Natural killer cell treated with Interleukin-12 subunit alpha and Interleukin-12 subunit beta and Interleukin-15 and Interleukin-18, amount 100 ng/mL, for 72 hours (primary cell): ENCODE measurements at regions not wholly inside any gene's neighbourhood (a gene's known extent, or its start where the extent isn't known, plus 50 kb on each side); places are given as distances from the start of the nearest gene placed in this dataset.

ENCODE experiments used
- ATAC-seq, 2 donors: fragments of 150-1000 bp; cut with Tn5 transposase in 1 of 2; sonication (Bioruptor Pico), chemical (Tn5 transposase) in 1 of 2; 2 replicates each; pipeline ENCODE4 v1.10.0; 2021
- DNase-seq: peaks from one replicate; pipeline ENCODE4 v3.0.0; 2022; ENCODE audit warnings: low spot score
- H3K27ac Mint-ChIP-seq, 2 donors: 1 replicate in 1 of 2; 2 replicates in 1 of 2; pipeline ENCODE4 v1.8.0; 2022; ENCODE audit warnings: mixed read lengths in 2 of 2, mild to moderate bottlenecking in 1 of 2, moderate library complexity in 1 of 2
- H3K27me3 Mint-ChIP-seq, 2 donors: 1 replicate in 1 of 2; 2 replicates in 1 of 2; pipeline ENCODE4 v1.8.0; 2022; ENCODE audit warnings: mixed read lengths in 2 of 2
- H3K36me3 Mint-ChIP-seq: one replicate; pipeline ENCODE4 v1.8.0; 2022; ENCODE audit warnings: mixed read lengths
- H3K4me1 Mint-ChIP-seq, 2 donors: 1 replicate in 1 of 2; 2 replicates in 1 of 2; pipeline ENCODE4 v1.8.0; 2022; ENCODE audit warnings: low read depth in 2 of 2, mixed read lengths in 2 of 2, mild to moderate bottlenecking in 1 of 2
- H3K4me3 Mint-ChIP-seq: one replicate; pipeline ENCODE4 v1.8.0; 2022; ENCODE audit warnings: mixed read lengths
- H3K9me3 Mint-ChIP-seq: 2 replicates; pipeline ENCODE4 v1.8.0; 2022; ENCODE audit warnings: mixed read lengths

- H3K4me1 Mint-ChIP-seq, result peaks cover 5% of the 10 kb centered on the region in 2 donors
- H3K27ac Mint-ChIP-seq, result peak overlapping the region in 1 of 2 donors; percentile 41
- ATAC-seq (no peak), DNase-seq (no peak)
- peaks cover 0 to 4% of the 10 kb centered on the region in 2 donors for H3K27me3 Mint-ChIP-seq
- H3K4me3 Mint-ChIP-seq, result no peak overlapping the region
- H3K9me3 Mint-ChIP-seq, result peaks cover 3% of the 10 kb centered on the region
- no peaks in the 10 kb centered on the region for H3K36me3 Mint-ChIP-seq
Measured at GRCh38 chr2:144671695-144672455, 152.0 kb upstream of the ZEB2 start.

GRCh38 chr2:144670738-144671137 lies 150.8 kb upstream of the ZEB2 start:
- H3K4me3 Mint-ChIP-seq, result no peak overlapping the region
- no peak overlapping the region for H3K27ac Mint-ChIP-seq
- peaks cover 3% of the 10 kb centered on the region for H3K9me3 Mint-ChIP-seq
- no peaks in the 10 kb centered on the region for H3K36me3 Mint-ChIP-seq
- DNase-seq (no peak), ATAC-seq (no peak)
- peaks cover 12 to 16% of the 10 kb centered on the region in 2 donors for H3K4me1 Mint-ChIP-seq
- peaks cover 0 to 4% of the 10 kb centered on the region in 2 donors for H3K27me3 Mint-ChIP-seq

GRCh38 chr2:144670080-144670479 lies 150.2 kb upstream of the ZEB2 start:
- no peak for DNase-seq
- H3K9me3 Mint-ChIP-seq, result peaks cover 3% of the 10 kb centered on the region
- no peak for ATAC-seq
- no peak overlapping the region for H3K27ac Mint-ChIP-seq
- H3K4me3 Mint-ChIP-seq, result no peak overlapping the region
- H3K36me3 Mint-ChIP-seq, result no peaks in the 10 kb centered on the region
- H3K4me1 Mint-ChIP-seq, result peaks cover 12 to 17% of the 10 kb centered on the region in 2 donors
- H3K27me3 Mint-ChIP-seq, result peaks cover 0 to 4% of the 10 kb centered on the region in 2 donors

- no peaks in the 10 kb centered on the region for H3K36me3 Mint-ChIP-seq
- H3K9me3 Mint-ChIP-seq, result peaks cover 3% of the 10 kb centered on the region
- DNase-seq (no peak), ATAC-seq (no peak)
- no peak overlapping the region for H3K4me3 Mint-ChIP-seq
- H3K27ac Mint-ChIP-seq, result no peak overlapping the region
- H3K4me1 Mint-ChIP-seq, result peaks cover 12 to 17% of the 10 kb centered on the region in 2 donors
- H3K27me3 Mint-ChIP-seq, result peaks cover 0 to 4% of the 10 kb centered on the region in 2 donors
Measured at GRCh38 chr2:144669196-144669987, 149.5 kb upstream of the ZEB2 start.

GRCh38 chr2:144668493-144669110 lies 148.7 kb upstream of the ZEB2 start:
- Mint-ChIP-seq H3K27me3 (peaks cover 0 to 4% of the 10 kb centered on the region in 2 donors), H3K4me1 (peaks cover 13 to 22% of the 10 kb centered on the region in 2 donors), H3K36me3 (no peaks in the 10 kb centered on the region), H3K4me3 (no peak overlapping the region), H3K27ac (no peak overlapping the region), H3K9me3 (peaks cover 3% of the 10 kb centered on the region)
- DNase-seq (no peak), ATAC-seq (no peak)

GRCh38 chr2:144666032-144666431 lies 146.1 kb upstream of the ZEB2 start:
- ATAC-seq (peak; percentile 46 to 70), DNase-seq (no peak)
- Mint-ChIP-seq H3K4me3 (peak overlapping the region; percentile 1), H3K9me3 (no peaks in the 10 kb centered on the region), H3K36me3 (peaks cover 6% of the 10 kb centered on the region), H3K27me3 (no peaks in the 10 kb centered on the region), H3K4me1 (peaks cover 16 to 38% of the 10 kb centered on the region in 2 donors), H3K27ac (peak overlapping the region in 1 of 2 donors; percentile 1)

- no peak for ATAC-seq
- H3K36me3 Mint-ChIP-seq, result peaks cover 10% of the 10 kb centered on the region
Measured at GRCh38 chr2:144663207-144663606, 143.3 kb upstream of the ZEB2 start.

GRCh38 chr2:144660518-144661316 lies 140.8 kb upstream of the ZEB2 start:
- Mint-ChIP-seq H3K4me3 (peak overlapping the region; percentile 28), H3K36me3 (peaks cover 10% of the 10 kb centered on the region), H3K4me1 (peaks cover 26 to 48% of the 10 kb centered on the region in 2 donors), H3K27ac (peak overlapping the region; percentile 40 to 72), H3K9me3 (no peaks in the 10 kb centered on the region), H3K27me3 (no peaks in the 10 kb centered on the region)
- no peak for DNase-seq
- no peak for ATAC-seq

More at GRCh38 chr2:144663207-144663606, 143.3 kb upstream of the ZEB2 start:
- Mint-ChIP-seq H3K9me3 (no peaks in the 10 kb centered on the region), H3K4me3 (no peak overlapping the region), H3K4me1 (peaks cover 33 to 61% of the 10 kb centered on the region in 2 donors), H3K27ac (no peak overlapping the region), H3K27me3 (no peaks in the 10 kb centered on the region)
- DNase-seq, result no peak

GRCh38 chr2:144659731-144660275 lies 139.9 kb upstream of the ZEB2 start:
- ATAC-seq (peak; percentile 100), DNase-seq (peak; percentile 91)
- peaks cover 26 to 48% of the 10 kb centered on the region in 2 donors for H3K4me1 Mint-ChIP-seq
- peak overlapping the region; percentile 69 for H3K4me3 Mint-ChIP-seq
- H3K36me3 Mint-ChIP-seq, result peaks cover 10% of the 10 kb centered on the region
- no peaks in the 10 kb centered on the region for H3K9me3 Mint-ChIP-seq
- peak overlapping the region; percentile 40 to 72 for H3K27ac Mint-ChIP-seq
- no peaks in the 10 kb centered on the region for H3K27me3 Mint-ChIP-seq

- Mint-ChIP-seq H3K36me3 (no peaks in the 10 kb centered on the region), H3K4me3 (no peak overlapping the region)
Measured at GRCh38 chr2:144654523-144654922, 134.6 kb upstream of the ZEB2 start.

GRCh38 chr2:144650907-144651306 lies 131.0 kb upstream of the ZEB2 start:
- no peaks in the 10 kb centered on the region for H3K9me3 Mint-ChIP-seq
- ATAC-seq (no peak), DNase-seq (no peak)
- no peaks in the 10 kb centered on the region for H3K27me3 Mint-ChIP-seq
- H3K27ac Mint-ChIP-seq, result no peak overlapping the region
- H3K4me1 Mint-ChIP-seq, result peaks cover 0 to under 1% of the 10 kb centered on the region in 2 donors
- H3K36me3 Mint-ChIP-seq, result no peaks in the 10 kb centered on the region
- no peak overlapping the region for H3K4me3 Mint-ChIP-seq

More at GRCh38 chr2:144654523-144654922, 134.6 kb upstream of the ZEB2 start:
- no peak for ATAC-seq
- H3K9me3 Mint-ChIP-seq, result no peaks in the 10 kb centered on the region
- H3K27me3 Mint-ChIP-seq, result no peaks in the 10 kb centered on the region
- DNase-seq, result no peak
- H3K27ac Mint-ChIP-seq, result no peak overlapping the region
- H3K4me1 Mint-ChIP-seq, result peaks cover 4 to 7% of the 10 kb centered on the region in 2 donors

- DNase-seq (no peak), ATAC-seq (no peak)
- Mint-ChIP-seq H3K4me3 (no peak overlapping the region), H3K9me3 (no peaks in the 10 kb centered on the region), H3K36me3 (no peaks in the 10 kb centered on the region), H3K27me3 (no peaks in the 10 kb centered on the region), H3K4me1 (peaks cover 5 to 11% of the 10 kb centered on the region in 2 donors), H3K27ac (no peak overlapping the region)
Measured at GRCh38 chr2:144648837-144649465, 129.0 kb upstream of the ZEB2 start.
